Epithelial cell of proximal tubule (primary cell): ENCODE measurements at regions not wholly inside any gene's neighbourhood (a gene's known extent, or its start where the extent isn't known, plus 50 kb on each side); places are given as distances from the start of the nearest gene placed in this dataset.
"Not testable (repeated sequence)": the region's sequence is repeated elsewhere in the genome, so short reads cannot be mapped to it uniquely, and the experiment has no call there.

Experiments
- DNase-seq: peaks from one replicate; pipeline ENCODE4 v3.0.0-alpha.2; 2011; ENCODE audit warnings: low read depth
- H3K4me3 ChIP-seq: 2 replicates; pipeline ENCODE4 v1.5.1; 2011; ENCODE audit warnings: low read depth, mild to moderate bottlenecking, low read length
- CTCF ChIP-seq: conservative IDR thresholded peaks from 2 replicates; pipeline ENCODE4 v1.5.1; 2012; ENCODE audit warnings: low read depth, mild to moderate bottlenecking, low read length

DNA sequence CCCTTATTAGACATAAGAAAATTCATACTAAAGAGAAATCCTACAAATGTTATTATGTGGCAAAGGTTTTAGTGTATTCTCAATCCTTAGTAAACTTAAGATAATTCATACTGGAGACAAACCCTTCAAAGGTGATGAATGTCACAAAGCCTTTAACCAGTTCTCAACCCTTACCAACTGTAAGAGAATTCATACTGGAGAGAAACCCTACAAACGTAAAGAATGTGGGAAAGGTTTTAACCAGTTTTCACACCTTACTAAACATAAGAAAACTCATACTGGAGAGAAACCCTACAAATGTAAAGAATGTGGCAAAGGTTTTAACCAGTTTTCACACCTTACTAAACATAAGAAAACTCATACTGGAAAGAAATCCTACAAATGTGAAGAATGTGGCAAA is 93.2 kb downstream of the ZNF680 start:
- no peak overlapping the region for H3K4me3 ChIP-seq
- TF ChIP-seq CTCF, result no peak
- no peak for DNase-seq

DNA sequence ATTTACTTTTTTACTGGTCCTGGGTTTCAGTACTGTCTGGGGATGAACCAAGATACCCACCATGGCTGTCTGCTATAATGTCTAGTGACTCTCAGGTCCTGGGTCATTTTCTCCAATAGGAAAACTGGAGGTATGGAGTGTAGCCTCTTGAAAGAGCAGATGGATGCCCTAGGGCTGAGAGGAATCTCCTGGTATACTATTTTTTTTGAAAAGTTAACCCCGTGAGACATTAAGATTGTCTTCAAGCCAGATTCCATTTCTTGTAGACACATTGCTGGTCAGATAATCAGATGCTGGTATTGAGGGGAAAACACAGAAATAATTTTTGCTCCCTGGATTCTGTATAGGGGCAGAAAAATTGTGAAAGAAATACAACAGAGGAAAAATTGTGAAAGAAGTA is 97.3 kb downstream of the ZNF680 start:
- H3K4me3 ChIP-seq, result no peak overlapping the region
- TF ChIP-seq CTCF, result no peak
- DNase-seq, result no peak

DNA sequence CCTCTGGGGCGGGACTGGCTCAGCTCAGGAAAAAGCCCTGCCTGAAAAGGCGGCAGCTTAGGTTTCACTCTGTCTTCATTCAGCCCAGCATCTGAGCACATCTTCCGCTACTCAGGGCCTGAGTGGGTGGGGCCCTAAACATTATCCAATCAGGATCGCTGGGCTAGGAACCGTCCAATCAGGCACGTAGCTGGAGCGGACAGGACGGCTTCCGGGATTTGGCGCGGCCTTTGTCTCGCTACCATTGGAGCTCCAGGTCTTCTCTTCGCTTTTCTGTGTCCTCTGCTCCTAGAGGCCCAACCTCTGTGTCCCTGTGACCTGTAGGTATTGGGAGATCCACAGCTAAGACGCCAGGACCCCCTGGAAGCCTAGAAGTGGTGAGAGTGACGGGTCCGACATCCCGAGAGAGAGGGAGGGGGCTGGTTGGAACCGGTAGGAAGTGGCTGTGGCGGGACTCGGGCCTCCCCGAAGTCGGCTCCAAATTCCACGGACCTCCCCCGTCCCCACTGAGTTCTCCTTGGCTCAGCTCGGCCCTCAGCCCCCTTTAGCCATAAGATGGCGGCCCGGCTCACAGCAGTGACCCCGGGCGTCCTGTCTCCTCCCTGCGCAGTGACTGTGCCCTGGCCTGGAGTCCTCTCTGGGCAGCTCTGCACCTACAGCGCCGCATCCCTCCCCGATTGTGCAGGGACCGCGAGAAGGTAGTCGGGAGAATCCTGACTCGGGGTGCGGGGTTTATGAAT is 99.1 kb downstream of the ZNF680 start:
- H3K4me3 ChIP-seq, result peak overlapping the region; percentile 51
- TF ChIP-seq CTCF, result no peak
- peak; percentile 7 for DNase-seq

DNA sequence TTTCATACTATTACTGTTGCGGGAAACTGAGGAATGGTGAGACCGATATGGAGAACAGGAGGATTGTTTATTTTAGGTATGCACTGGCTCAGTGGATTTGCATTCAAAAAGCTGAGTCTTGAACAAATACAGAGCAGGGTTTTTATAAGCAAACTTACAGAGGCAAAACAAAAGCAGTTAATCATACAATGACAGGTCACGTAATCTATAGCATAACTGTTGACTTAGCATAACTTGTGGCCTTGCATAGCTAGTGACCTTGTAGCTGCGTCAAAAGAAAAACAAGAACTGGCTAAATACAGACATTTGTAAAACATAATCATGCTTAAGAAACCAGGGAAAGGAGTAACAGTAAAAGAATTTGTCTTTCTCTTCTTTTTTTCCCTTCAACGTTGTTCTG is 103.0 kb downstream of the ZNF680 start:
- not testable (repeated sequence) for H3K4me3 ChIP-seq, DNase-seq

- H3K4me3 ChIP-seq, result no peak overlapping the region
- DNase-seq, result no peak
- no peak for TF ChIP-seq CTCF
These were observed 119.8 kb downstream of the ZNF736 start for GRCh38 chr7:64433590-64433989.

- no peak for TF ChIP-seq CTCF
- no peak overlapping the region for H3K4me3 ChIP-seq
These were observed 118.1 kb downstream of the ZNF736 start for GRCh38 chr7:64431838-64432237.

DNA sequence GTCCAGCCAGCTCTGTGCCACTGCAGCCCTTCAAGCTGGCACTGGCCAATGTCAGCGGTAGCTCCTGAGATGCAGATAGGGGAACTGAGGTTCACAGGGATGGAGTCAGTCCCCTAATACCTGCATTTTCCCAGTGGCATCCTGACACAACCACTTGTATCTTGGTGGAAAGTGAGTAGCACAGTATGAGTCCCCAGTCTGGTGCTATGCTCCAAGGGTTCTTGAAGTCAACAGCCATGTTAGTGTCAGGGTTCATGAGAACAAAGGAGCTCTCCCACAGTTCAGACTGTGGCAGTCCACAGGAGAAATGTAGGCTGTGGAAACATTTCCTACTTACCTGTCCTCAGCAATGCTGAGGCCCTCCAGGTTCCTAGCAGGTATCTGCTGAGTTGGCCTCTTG is 115.5 kb downstream of the ZNF736 start:
- H3K4me3 ChIP-seq, result no peak overlapping the region

More at GRCh38 chr7:64431838-64432237, 118.1 kb downstream of the ZNF736 start:
- DNase-seq, result no peak

DNA sequence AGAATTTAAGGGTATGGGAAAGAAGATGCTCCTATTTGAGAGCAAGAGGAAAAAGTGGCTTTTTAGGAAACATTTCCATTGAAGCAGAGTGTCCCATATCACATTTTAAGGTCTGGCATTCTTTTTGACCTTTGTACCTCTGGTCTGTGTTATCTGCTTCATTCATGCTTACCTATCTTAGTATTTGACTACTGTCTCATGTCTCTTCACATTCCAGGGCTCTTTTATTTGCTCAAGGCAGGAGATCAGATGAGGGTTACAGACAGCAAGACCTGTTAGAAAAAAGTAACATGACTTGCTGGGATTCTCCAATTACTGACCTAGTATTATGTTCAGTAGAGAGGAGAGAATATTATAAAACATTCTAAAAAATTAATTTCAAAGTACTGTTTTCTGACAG is 111.7 kb downstream of the ZNF736 start:
- not testable (repeated sequence) for H3K4me3 ChIP-seq, DNase-seq

More for the DNA sequence above, 115.5 kb downstream of the ZNF736 start:
- DNase-seq, result no peak
- no peak for TF ChIP-seq CTCF
